GM19467 (cell line): ENCODE measurements at regions not wholly inside any gene's neighbourhood (a gene's known extent, or its start where the extent isn't known, plus 50 kb on each side); places are given as distances from the start of the nearest gene placed in this dataset.
A peak's percentile ranks its signal among the peaks of the same experiment; 100 is the strongest.
"Not testable (repeated sequence)": the region's sequence is repeated elsewhere in the genome, so short reads cannot be mapped to it uniquely, and the experiment has no call there.

Source experiments
- ATAC-seq: cut with Tn5 transposase; IDR thresholded peaks from one replicate; pipeline ENCODE4 v1.9.1; 2021; ENCODE audit warnings: mild to moderate bottlenecking, moderate library complexity; ENCODE audit not compliant: unreplicated experiment

- ATAC-seq = no peak
Observed at GRCh38 chr4:133379681-133380438, 230.8 kb downstream of the PCDH10 start.

- no peak for ATAC-seq
Observed at GRCh38 chr4:133377286-133377685, 228.2 kb downstream of the PCDH10 start.

- no peak for ATAC-seq
Observed at GRCh38 chr4:133372699-133373098, 223.6 kb downstream of the PCDH10 start.

- no peak for ATAC-seq
Observed at GRCh38 chr4:133355633-133356032, 206.5 kb downstream of the PCDH10 start.

- ATAC-seq = no peak
Observed at GRCh38 chr4:133347409-133347808, 198.3 kb downstream of the PCDH10 start.

GRCh38 chr4:133324491-133324890 is 175.4 kb downstream of the PCDH10 start:
- no peak for ATAC-seq

- no peak for ATAC-seq
Observed at GRCh38 chr4:133323670-133324069, 174.6 kb downstream of the PCDH10 start.

GRCh38 chr4:133320576-133321170 is 171.6 kb downstream of the PCDH10 start:
- peak; percentile 69 for ATAC-seq

- no peak for ATAC-seq
Observed at GRCh38 chr4:133316909-133317308, 167.8 kb downstream of the PCDH10 start.

- ATAC-seq = no peak
Observed at GRCh38 chr4:133314991-133315390, 165.9 kb downstream of the PCDH10 start.

GRCh38 chr4:133287396-133287795 is 138.3 kb downstream of the PCDH10 start:
- ATAC-seq = no peak

GRCh38 chr4:133278591-133278990 is 129.5 kb downstream of the PCDH10 start:
- ATAC-seq = no peak

GRCh38 chr4:133277940-133278339 is 128.8 kb downstream of the PCDH10 start:
- ATAC-seq = not testable (repeated sequence)

- no peak for ATAC-seq
Observed at GRCh38 chr4:133275246-133275645, 126.2 kb downstream of the PCDH10 start.

GRCh38 chr4:133273401-133273800 is 124.3 kb downstream of the PCDH10 start:
- no peak for ATAC-seq

- no peak for ATAC-seq
Observed at GRCh38 chr4:133270021-133270570, 121.0 kb downstream of the PCDH10 start.

GRCh38 chr4:133268205-133268604 is 119.1 kb downstream of the PCDH10 start:
- ATAC-seq = no peak

GRCh38 chr4:133267506-133267905 is 118.4 kb downstream of the PCDH10 start:
- ATAC-seq = not testable (repeated sequence)

- ATAC-seq = not testable (repeated sequence)
Observed at GRCh38 chr4:133266966-133267365, 117.9 kb downstream of the PCDH10 start.

GRCh38 chr4:133264251-133264650 is 115.2 kb downstream of the PCDH10 start:
- ATAC-seq = not testable (repeated sequence)

- no peak for ATAC-seq
Observed at GRCh38 chr4:133263104-133263503, 114.0 kb downstream of the PCDH10 start.

GRCh38 chr4:133247861-133248260 is 98.8 kb downstream of the PCDH10 start:
- ATAC-seq = no peak
